NCI-H510A (cell line): ENCODE measurements at regions not wholly inside any gene's neighbourhood (a gene's known extent, or its start where the extent isn't known, plus 50 kb on each side); places are given as distances from the start of the nearest gene placed in this dataset.
"Not testable (repeated sequence)": the region's sequence is repeated elsewhere in the genome, so short reads cannot be mapped to it uniquely, and the experiment has no call there.

Source experiments
- DNase-seq: peaks from one replicate; lab custom pipeline; 2025; lab: John Stamatoyannopoulos, UW

- no peak for DNase-seq
Measured at GRCh38 chr6:170018422-170018935, 267.1 kb downstream of the ERMARD start.

DNA sequence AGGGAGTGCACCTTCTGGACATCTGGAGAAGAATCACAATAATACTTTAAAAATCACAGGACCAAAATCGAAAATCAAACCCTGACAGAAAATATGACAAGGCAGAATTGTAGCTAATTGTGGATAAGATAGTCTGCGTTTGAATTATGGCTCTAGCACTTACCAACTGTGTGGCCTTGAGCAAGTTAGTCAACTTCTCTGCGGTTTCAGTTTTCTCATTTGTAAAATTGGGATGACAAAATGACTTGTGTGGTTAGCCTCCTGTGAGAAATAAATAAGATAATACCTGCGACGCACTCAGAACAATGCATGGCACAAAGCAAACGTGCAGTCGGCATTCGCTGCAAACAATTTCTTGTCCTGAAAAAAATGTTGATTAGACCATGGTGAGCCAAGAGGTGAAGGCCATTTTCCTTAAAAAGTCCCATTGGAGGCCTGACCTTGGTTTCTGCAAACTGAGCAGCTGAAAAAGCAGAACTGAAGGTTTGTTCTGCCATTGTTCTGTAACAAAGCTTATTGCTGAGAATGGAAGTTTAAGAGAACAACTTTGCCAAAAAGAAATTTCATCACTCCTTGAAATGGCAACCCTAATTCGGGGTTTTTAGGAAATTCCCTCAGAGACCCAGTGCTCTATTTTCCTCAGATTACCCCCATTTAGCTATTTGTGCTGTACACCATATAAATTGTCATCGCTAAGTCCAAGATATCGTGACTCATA, 266.3 kb downstream of the ERMARD start:
- DNase-seq: no peak

DNA sequence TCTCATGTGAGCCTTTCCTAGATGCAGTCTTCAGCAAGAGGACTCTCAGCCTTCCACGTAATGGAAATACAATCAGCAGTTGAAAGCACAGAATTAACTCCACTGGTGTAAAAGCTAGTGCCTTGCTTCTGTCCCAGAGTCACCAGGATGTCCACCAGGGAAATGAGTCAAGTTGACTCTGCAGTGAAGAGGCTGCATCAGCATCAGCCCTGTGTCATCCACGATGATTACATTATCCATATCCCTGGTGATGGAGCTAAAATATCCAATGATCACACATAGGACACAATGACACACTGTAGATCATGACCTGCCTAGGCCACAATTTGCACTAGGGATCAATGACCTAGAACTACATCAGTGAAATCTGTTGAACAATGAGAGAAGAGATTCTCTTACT, 262.4 kb downstream of the ERMARD start:
- DNase-seq: no peak

DNA sequence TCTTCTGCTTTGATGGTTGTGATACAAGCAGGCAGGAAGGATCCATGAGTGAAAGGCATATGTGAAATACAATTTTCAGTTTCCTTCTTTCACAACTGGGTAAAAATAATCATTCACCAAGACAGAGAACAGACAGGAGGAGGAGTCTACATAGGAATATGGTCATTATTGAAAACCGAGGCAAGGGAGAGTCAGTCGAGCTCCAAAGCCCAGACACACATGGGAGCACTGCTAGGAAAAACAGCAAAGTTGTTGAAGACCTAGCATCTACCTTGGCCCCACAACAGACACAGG, 260.6 kb downstream of the ERMARD start:
- DNase-seq: no peak

DNA sequence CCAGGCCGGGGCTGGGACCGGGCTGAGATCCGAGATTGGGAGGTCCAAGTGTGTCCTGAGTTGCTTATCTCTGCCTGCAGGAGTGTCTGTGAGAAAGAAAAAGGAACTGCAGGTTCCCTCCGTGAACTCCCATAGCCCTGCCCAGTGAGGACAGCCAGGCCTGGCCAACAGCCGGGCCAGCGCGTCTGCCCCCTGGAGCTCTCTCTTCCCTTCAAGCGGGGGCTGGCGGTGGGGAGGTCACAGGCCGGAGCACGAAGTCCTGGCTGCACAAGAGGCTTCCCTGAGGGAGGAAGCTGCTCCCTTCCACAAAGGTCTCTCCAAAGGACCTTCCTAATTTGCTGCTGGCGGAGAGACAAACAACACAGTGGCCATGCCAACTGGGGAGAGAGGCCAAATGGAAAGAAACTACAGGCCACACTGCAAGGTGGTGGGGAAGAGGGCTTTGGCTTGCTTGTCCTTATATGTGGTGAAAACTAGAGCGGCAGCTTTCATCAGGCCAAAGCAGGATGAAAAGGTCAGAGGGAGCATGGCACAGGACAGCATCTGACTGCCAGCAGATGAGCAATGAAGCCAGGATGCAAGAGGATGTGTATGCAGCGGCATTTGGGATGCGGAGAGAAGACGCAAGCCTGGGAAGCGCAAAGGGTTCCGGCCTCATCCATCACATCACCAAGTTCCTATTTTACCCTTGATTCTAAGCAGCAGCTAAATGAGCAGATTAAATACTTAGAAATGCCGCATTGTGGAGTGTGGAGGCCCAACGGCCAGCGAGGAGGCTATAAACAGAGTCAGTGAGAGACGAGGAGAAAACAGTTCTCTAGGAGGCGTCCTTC, 260.0 kb downstream of the ERMARD start:
- DNase-seq: no peak

GRCh38 chr6:170010665-170011203, 259.3 kb downstream of the ERMARD start:
- DNase-seq: no peak

- DNase-seq: no peak
Measured at GRCh38 chr6:170008294-170008785, 256.9 kb downstream of the ERMARD start.

DNA sequence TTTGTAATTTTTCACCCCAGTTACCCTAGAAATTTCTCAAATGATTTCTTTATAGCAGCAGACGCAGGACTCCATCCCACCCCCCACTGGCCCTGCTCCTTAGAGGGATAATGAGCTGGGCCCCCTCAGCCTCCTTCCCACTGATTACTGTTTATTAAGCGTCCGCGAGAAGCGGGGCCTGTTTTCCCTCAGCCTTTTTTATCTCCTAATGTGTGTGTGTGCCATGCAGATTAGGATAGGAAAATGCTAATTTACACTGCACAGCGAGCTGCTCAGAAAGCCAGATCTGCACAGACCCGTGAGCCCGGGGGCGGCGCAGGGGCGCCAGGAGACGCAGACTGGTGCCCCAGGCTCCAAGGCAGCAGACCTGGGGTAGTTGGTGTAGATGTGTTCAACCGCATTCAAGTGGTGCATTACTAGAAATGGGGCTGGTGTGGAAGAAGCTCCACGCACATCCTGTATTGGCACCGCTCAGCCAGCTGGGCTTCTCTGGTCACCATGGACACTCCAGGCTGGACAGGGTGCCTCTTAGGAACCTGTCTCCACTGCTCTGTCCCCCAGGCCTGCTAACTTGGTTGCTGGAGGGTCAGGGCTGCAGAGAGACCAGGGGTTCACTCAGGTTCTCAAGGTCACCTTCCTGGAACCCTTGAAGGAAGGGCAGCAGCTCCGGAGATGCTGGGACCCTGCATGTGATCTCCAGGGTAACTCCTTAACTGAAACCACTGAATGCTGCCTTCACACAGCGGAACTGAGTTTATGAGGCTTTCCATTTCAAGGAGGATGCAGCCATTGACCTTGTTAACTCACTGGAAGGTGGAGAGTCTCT, 256.3 kb downstream of the ERMARD start:
- no peak for DNase-seq

DNA sequence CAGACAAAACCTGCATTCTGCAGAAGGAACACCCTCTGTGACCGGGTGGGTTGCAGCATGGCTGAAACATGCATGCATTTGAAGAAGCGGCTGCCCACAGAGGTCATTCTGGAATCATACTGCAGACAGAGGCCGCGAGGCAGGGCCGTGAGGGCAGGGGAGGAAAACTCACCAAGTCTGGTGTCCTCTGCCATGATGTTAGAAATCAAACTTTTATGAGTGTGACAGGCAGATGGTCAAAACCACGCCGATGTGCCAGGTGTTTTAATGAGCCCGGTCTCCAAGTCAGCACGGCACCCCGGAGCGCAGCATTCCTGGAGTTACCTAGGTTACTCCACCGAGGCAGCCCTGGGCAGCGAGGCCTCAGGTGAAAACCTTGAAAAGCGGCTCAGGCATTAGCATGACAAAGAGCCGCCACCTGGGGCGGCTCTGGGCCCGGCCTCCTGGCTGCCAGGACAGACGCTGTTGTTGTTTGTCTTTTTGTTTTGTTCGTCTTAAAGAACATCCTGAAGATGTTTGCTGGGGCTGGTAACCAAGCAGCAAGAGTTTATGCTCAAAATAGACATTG, 255.6 kb downstream of the ERMARD start:
- DNase-seq: no peak

GRCh38 chr6:170006071-170006899, 254.9 kb downstream of the ERMARD start:
- DNase-seq: no peak

DNA sequence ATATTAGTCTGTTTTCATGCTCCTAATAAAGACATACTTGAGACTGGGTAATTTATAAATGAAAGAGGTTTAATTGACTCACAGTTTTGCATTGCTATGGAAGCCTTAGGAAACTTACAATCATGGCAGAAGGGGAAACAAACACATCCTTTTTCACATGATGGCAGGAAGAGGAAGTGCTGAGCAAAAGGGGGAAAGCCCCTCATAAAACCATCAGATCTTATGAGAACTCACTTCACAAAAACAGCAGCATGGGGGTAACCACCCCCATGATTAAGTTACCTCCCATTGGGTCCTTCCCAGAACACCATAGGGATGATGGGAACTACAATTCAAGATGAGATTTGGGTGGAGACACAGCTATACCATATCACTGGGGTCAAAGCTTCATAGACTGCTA, 254.2 kb downstream of the ERMARD start:
- no peak for DNase-seq

DNA sequence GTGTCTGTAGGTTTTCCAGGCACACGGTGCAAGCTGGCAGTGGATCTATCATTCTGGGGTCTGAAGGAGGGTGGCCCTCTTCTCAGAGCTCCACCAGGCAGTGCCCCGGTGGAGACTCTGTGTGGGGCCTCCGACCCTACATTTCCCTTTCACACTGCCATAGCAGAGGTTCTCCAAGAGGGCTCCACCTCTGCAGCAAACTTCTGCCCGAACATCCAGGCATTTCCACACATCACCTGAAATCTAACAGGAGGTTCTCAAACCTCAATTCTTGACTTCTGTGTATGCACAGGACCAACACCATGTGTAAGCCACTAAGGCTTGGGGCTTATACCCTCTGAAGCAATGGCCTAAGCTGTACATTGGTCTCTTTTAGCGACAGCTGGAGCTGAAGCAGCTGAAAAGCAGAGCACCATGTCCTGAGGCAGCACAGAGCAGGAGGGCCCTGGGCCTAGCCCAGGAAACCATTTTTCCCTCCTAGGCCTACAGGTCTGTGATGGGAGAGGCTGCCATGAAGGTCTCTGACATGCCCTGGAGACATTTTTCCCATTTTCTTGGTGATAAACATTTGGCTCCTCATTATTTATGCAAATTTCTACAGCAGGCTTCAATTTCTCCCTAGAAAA, 253.3 kb downstream of the ERMARD start:
- DNase-seq: no peak

DNA sequence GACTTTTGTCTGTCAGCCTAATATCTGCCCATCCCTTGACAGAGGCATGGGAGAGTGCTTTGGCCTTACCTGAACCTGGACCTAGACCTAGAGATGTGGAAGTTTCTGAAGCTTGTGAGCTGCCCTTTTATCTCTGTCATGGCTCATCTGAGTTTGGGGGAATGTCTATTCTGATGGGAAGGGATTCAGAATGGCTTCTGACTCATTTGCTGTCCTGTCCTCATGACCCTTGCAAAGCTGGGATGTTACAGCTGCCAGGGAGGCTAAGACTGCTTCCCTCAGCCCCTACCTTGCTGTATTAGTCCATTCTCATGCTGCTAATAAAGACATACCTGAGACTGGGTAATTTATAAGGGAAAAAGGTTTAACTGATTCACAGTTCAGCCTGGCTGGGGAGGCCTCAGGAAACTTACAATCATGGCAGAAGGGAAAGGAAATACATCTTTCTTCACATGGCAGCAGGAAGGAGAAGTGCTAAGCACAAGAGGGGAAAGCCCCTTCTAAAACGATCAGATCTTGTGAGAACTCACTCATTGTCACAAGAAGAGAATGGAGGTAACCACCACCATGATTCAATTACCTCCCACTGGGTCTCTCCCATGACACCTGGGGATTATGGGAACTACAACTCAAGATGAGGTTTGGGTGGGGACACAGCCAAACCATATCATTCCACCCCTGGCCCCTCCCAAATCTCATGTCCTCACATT, 252.2 kb downstream of the ERMARD start:
- no peak for DNase-seq

GRCh38 chr6:170003027-170003426, 251.6 kb downstream of the ERMARD start:
- DNase-seq: no peak

DNA sequence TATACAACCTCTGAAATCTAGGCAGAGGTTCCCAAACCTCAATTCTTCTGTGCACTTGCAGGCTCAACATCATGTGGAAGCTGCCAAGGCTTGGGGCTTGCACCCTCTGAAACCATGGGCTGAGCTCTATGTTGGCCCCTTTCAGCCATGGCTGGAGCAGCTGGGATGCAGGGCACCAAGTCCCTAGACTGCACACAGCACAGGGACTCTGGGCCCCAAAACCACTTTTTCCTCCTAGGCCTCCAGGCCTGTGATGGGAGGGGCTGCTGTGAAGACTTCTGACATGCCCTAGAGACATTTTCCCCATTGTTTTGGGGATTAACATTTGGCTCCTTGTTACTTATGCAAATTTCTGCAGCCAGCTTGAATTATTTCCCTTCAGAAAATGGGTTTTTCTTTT, 250.4 kb downstream of the ERMARD start:
- not testable (repeated sequence) for DNase-seq

DNA sequence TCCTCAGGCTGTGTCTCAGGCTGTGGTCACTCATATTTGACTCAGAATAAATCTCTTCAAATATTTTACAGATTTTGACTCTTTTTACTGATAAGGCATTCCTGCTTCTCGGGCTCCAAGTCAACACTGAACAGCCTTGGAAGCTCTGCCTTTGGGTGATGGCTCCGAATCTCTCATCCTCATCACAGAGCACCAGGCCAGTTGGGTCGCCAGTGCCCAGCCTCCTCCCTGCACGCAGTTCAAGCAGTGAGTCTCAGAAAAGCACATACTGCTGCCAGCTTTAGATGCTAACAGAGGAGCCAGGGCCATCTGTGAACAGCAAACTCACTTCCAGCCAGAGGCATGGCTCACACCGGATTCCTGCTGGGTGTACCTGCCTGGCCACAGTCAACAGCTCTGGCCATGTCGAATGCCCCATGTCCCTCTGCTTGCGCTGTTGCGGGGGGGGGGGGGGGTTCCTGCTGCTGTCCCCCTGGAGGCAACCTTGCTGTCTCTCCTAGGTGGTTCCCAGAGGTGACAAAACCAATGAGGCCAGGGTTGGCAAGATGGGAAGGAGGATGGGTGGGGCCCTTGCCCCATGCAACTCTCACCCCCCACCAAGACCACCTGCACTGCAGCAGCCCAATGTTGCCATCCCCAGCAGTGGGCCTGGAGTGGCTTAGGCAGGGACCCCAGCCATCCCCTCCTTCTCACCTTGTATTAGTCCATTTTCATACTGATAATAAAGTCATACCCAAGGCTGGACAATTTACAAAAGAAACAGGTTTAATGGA, 248.8 kb downstream of the ERMARD start:
- no peak for DNase-seq

DNA sequence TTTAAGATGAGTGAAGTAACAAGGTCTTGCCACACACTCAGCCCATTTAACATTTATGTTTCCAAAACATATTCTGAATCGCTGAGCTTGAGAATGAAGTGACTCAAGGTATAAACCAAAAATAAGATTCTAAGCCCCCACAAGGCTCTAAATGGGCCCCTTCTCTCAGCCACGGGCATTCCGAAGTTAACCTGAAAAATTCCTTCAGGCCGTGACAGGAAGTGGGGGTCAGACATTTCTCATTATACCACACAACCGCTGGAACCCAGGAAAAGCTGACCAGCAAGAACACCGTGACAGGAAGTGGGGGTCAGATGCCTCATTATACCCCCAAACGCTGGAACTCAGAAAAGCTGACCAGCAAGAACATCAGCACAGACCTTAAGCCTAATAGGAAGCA, 247.9 kb downstream of the ERMARD start:
- DNase-seq: no peak

DNA sequence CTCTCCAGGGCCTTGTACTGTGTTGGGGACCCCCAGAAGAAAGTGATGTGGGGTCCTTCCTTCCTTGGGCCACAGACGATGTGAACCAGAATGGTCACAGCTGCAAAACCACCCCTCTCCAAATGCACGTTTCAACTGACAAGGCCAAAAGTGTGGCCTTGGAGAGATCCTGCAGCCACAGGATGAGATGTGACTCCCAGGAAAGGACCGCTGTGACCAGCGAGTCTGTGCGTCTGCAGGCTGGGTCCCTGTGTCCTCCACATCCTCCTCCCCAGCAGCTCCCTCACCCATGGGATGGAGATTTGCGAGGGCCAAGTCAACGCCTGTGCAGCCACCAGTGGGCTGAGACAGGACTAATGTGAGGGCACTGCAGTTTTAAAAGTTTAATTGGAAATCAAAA, 247.0 kb downstream of the ERMARD start:
- no peak for DNase-seq

DNA sequence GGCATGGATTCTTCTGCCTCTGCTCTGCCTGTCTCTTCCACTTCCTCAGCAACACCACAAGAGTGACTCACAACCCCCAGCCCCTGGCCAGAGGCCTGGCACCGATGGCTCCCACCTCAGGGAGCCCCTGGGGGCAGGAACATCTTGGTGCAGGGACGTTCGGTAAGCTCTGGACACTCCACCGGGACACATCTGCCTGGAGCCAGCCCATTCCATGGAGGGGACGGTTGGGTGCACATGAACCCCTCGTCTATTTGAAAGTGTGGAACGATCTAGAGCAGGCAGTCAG, 246.5 kb downstream of the ERMARD start:
- DNase-seq: no peak
